IPS DF 19.7 (cell line): ENCODE measurements at regions not wholly inside any gene's neighbourhood (a gene's known extent, or its start where the extent isn't known, plus 50 kb on each side); places are given as distances from the start of the nearest gene placed in this dataset.
"Not testable (repeated sequence)": the region's sequence is repeated elsewhere in the genome, so short reads cannot be mapped to it uniquely, and the experiment has no call there.

Experiments
- DNase-seq: peaks from one replicate; pipeline ENCODE4 v3.0.0-alpha.2; 2013; ENCODE audit warnings: low read depth, low spot score

DNA sequence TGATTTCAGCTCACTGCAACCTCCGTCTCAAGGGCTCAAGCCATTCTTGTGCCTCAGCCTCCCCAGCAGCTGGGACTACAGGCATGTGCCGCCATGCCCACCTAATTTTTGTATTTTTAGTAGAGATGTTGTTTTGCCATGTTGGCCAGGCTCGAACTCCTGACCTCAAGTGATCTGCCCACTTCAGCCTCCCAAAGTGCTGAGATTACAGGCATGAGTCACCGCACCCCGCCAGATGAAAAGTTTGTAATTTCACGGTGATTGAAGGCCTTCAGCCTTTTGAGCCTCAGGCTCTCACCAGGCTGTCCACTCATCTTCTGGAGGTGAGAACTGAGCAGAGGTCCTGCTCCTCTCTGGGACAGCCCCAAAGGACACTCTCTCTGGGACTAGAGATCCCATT, 103.2 kb downstream of the HIF1AN start:
- not testable (repeated sequence) for DNase-seq

DNA sequence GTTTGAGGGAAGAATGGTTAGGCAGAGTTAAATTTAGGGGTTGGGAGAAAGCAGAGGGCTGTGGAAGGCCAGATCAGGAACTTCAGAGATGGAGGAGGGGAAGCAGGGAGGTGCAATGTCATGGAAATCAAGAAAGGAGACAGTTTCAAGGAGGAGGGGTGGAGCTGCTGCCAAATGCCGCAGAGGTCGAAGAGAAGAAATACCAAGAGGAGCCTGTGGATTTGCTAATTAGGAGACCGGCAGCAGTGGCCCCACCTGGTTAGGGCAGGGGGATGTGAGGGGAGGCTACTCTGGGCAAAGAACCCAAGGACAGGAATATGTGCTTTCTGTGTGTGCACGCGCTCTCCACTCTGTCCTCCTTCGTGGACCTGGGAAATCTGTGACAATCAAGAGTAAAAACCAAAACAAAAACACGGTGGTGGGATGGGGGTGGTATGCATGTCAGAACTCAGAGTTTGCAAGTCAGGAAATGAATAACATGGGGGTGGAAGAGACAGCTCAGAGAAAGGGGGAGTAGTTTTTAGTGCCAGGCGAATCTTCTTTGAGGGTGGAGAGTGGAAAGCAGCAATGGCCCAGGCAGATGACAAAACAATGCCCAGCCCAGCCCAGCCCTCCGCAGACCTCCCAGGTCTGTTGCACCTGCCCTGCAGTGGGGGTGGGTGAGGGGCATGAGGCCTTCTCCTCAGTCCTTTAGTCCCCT, 102.9 kb upstream of the PAX2 start:
- peak; percentile 54 for DNase-seq

DNA sequence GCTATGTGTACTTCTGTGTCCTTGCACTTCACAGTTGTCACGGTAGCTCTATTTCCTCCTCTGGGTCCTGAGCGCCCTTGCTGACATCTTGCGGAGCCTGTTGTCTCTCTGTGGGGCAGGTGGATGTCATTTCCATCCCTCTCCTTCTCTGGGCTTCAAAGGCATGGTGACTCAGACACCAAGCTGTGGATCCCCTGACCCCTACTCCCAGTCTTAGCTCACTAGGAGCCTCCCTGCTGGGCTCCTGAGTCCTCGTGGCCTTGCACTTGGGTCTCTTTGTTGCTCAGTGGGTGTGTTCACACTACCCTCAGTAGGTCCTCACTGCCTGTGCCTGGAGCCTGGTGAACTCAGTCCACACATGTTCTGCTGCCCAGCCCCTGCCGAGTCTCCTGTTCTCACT, 100.3 kb upstream of the PAX2 start:
- DNase-seq: no peak

DNA sequence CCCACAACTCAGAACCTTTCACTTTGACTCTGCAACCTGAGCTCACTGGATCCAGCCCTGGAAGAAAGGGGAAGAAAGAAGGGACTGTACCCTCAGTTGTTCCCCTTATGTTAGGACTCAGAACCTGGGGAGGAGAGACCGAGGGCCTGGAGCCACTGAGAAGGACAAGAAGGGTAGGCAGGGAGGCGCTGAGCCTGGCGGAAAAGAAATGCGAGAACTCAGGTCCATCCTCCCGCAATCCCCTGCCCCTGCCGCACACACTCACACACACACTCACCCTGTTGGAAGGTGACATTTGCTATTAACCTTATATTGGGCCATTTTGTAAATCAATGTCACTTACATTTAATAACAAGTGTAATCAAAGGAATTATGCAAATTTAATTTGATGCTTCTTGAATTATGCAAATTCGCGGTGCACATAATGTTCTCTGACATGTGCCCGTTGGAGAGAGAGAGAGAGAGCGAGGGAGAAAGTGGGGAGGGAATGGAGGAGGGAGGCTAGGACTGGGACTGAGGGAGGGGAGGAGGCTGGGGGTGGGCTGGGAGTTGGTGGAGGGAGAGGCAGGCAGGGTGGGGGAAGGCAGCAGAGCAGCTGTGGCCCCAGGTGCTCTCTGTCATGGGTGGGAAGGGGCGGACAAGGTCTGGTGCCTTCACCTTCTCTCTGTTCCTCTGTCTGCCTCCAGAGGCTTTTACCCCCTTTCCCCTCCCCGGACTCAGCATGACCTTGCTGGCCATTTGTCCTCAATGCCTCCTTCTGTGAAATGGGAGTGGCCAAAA, 99.6 kb upstream of the PAX2 start:
- no peak for DNase-seq

DNA sequence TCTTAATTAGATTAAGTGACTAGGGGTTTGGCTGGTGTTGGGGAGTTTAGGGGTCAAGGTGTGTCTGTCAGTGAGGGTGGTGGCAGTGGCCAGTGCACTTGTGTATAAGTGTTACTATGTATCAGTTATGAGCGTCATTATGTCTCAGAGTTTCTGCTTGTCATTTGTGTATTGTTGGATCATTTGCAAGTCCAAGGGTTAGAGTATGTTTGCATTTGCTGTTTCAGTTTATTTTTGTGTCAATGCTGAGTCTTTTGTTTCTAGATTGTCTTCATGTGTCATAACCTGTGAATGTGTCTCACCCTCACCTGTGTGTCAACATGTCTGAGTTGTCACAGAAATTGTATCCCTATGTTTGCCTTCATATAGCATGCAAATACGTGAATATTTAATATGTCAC, 97.5 kb upstream of the PAX2 start:
- no peak for DNase-seq

DNA sequence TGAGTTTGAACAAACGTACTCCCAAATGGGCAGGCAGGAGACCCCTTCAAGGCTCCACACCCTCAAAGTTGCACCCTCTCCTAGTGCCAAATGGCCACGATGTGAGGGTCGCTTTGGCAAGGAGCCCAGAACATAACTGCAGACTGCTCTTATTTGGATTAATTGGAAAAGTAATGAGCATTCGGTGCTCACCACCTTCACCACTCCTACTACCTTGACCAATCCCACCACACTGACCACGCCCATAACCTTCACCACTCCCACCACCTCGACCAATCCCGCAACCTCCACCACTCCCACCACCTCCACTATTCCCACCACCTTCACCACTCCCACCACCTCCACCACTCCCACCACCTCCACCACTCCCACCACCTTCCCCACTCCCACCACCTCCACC, 94.7 kb upstream of the PAX2 start:
- no peak for DNase-seq

DNA sequence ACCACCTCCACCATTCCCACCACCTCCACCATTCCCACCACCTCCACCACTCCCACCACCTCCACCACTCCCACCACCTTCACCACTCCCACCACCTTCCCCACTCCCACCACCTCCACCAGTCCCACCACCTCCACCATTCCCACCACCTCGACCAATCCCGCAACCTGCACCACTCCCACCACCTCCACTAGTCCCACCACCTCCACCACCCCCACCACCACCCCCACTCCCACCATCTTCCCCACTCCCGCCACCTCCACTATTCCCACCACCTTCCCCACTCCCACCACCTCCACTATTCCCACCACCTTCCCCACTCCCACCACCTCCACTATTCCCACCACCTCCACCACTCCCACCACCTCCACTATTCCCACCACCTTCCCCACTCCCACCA, 94.3 kb upstream of the PAX2 start:
- not testable (repeated sequence) for DNase-seq

DNA sequence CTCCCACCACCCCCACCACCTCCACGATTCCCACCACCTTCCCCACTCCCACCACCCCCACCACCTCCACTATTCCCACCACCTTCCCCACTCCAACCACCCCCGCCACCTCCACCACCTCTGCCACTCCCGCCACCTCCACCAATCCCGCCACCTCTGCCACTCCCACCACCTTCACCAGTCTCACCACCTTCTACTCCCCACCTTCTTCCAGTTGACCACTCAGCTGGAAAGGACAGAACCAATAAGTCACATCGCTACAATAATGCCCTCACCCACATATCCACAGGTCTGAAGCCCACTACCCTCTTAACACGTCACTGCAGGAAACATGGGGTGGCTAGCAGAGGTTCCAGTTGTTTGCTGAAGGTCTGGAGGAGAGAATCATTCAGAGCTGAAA, 93.5 kb upstream of the PAX2 start:
- no peak for DNase-seq

DNA sequence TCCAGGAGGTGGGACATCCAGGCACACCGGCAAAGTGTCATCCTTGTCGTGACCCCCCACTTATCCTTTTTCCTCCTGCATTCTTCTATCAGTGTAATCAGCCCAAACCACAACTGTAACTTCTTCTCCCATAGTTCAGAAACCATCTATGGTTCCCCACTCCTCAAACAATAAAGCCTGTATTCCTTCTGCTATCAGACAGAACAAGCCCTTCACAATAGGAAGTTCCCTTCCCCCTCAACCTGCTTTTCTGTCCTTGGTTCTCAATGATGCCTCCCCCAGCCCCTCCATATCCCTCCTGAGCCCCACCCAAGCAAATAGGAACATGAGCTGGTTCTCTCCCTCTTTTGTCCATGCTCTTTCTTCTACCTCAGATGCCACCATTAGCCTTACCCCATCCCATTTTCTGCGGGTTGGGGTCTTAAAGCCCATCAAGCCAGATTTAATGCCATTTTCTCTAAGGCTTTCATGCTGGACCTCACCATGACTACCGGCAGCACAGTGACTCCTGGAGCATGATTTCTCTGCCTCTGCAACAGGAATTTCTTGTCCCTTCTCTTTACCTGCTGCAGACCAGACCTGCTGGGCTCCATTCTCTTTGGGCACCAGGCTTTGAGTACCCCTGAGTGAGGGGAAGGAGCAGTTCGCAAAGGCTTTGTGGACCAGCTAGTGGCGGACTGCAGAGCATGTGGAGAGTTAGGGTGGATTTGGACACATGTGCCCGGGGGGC, 92.8 kb upstream of the PAX2 start:
- no peak for DNase-seq

DNA sequence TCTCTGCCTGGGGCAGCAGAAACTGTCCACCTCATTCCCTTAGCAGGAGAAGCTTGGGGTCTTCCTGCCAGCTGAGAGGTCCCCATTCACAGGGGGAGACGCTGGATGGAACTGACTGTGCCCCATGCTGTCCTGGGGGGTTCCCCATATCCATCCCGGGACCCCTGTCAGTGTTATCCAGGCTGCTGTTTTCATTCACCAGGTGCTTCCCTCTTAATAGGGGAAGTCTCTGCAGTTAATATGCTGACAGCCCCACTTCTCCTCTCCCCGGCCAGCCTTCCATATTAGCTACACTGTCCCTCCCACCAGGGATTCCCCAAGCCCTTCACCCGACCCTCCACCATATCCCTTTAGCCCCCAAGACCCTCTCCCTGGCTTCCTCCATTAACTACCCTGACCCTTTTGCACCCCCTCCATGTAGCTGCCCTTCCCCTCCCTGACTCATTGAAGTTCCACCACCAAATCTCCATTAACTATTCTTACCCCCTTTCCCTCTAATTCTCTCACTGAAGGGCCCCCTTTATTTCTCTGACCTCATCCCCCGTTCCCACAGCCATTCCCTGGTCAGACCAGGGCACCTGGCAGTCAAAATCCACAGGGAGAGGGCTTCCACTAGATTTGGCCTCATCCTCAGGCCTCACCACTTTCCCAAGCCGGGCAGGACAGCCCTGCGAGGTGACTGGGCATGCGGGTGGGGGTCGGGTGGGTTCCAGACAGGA, 92.0 kb upstream of the PAX2 start:
- DNase-seq: no peak

DNA sequence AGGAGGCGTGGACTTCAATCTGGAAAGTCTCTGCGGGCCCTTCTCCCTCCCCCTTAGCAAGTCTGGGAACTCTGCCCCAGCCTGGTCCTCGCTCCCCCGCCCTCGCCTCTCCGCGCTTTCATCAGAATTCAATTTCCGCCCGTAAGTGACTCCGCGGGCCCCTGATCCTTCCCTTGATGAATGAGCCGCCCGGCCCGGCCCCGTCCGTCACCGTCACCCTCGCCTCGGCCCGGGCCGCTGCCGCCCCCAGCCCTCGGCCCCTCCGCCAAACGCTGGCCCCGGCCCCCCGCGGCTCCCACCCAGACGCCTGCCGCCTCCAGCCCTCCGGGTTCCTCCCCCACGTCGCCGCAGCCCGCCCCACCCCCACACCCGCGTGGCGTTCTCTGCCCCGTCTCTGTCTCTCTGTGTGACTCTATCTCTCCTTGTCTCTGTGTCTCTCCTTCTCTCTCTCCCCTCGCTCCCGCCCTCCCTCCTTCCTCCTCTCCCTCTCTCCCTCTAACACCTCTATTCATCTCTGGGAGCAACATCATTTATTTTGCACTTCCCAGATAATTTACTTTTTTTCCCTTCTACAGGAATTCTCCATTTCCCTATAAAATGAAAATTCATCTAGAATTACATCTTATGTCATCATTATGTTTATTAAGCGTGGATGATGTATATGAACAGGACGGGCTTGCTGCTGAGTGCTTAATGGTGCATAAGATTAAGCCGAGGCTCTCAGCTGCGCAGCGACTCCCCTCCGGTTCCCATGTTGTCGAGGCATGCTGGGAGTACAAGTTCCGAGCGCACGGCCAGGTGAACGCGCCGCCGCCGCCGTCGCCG, 91.2 kb upstream of the PAX2 start:
- no peak for DNase-seq

DNA sequence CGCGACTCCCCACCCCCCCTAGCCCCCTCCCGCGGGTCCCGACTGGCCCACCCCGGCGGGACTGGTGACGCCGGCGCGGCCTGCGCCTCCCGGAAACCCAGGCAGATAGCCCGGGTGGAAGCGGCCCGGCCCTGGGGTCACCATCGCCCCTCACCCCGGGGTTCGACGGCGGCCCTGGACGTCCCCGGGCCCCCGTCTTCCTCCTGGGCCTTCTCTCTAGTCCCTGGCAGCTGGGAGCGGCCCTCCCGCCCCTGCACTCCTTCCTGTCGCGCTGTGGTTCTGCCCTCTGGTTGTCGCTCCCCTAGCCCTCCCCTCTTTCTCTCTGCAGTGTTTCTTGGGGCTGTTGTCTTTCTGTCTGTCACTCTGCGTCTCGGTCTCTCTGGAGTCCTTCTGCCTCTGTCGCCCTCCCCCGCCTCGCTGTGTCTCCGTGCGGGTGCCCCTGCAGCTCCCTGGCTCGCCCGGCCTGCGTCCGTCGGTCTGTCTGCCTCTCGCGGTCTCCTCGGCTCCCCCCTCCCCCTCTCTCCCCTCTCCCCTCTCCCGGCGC, 90.5 kb upstream of the PAX2 start:
- DNase-seq: no peak

DNA sequence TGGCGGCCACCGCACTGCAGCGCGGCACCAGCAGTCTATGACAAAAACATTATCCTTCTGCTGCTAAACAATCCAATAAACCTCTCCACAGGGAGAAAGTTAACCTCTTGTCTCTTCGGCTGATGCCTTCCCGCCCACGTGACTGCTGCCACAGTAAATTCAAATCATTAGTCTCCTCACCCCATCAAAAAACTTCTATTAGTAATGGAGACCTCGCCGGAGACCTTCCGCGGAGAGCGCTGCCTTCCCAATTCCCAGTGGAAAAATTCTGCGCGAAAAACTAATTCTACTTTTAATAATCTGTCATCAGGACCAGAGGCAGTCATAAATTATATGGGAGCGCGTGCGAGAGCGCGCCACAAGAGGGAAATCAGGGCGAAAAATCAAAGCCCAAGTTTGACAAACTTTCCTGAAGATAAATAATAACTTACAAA, 90.0 kb upstream of the PAX2 start:
- DNase-seq: no peak

DNA sequence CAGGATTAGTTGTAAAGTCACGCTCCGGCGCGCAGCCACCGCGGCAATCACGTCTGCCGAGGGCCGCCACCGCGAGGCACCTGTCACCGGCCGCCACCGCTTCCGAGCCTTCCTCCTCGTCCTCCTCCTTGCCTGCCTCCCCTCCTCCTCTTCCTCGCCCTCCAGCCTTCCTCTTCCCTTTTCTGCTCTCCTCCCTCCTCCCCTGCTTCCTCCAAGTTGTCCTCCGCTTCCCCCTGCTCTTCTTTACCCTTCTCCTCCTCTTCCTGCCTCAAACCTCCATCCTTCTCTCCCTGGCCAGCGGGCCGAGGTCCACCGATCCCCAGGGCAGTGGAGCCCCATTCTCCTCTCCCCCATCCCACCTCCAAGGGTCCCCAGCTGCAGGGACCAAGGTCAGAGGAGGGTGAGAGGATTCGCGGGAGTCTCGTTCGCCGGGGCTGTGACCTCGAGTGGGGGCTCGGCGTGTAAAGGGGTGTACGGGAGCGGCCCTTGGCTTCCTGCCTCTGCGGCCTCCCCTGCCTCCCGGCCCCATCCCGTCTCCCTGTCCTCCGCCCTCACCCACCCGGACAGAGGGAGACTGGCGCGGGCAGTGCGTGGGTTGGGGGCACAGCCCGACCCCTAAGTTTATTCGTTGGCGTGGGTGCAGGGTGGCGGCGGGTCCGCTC, 89.5 kb upstream of the PAX2 start:
- no peak for DNase-seq

DNA sequence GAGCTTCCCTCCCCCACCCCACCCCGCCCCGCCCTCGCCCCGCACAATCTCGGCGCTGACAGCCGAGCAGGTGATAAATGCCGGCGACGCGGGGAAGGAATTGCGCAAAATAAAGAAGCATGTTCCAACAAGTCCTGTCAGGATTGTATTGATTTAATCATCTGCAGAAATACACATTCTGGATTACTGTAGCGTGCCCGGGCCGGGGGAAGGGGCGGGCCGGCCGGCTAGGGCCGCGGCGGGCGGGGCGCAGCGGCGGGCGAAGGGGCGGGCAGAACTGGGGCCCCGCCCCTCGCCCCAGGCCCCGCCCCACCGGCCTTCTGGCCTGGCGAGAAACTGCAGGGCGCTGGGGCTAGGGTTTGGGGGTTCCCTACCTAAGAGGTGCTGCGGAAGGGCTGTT, 88.9 kb upstream of the PAX2 start:
- DNase-seq: no peak

DNA sequence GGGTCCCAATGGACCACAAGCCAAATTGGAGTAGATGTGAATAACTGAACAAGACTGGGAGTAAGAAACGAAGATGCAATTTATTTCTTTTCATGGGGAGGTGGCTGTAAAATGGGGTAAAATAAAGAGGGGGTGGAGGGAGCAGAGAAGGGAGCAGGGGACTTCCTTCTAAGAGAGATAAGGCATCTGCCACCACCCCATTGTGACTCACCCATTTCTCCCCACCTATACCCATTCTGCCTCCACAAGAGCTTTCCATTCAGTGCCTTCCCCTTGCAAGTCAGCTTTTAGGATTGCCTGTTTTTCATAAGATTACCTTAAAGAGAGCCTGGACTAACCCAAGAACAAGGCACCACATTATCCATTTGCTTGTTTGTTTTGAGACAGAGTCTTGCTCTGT, 87.1 kb upstream of the PAX2 start:
- no peak for DNase-seq

DNA sequence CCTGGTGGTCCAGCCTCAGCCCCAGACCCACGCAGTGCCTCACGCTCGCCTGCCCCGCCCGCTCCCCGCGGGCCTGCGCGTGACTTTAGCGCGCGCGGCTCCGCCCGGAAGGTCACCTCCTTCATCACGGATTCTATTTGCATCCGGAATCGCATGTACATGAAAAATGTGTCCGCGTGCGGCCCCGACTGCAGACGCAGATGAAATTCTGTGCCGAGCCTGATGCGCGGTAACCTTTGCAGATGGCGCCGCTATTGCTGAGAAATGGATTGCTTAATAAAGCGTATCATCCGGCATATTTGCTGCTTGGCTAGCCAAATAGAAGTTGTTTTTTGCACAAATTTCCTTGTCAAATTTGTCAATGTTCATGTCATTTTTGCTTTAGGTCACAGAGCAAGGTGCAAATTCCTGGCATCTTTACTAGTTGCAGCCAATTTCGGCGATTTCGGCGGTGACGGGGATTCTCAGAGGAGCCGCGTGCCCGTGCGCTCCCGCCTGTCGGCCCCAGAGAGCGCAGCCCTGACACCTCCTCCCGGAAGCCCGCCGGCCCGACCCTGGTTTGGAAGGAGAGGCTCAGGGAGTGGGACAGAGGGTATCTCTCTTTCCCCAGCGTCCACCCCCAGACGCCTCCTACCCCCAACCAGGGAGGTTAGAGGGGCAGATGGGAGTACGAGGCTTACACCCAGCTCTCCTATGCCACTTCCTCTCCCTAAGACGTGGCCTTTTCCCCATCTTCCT, 85.9 kb upstream of the PAX2 start:
- no peak for DNase-seq

DNA sequence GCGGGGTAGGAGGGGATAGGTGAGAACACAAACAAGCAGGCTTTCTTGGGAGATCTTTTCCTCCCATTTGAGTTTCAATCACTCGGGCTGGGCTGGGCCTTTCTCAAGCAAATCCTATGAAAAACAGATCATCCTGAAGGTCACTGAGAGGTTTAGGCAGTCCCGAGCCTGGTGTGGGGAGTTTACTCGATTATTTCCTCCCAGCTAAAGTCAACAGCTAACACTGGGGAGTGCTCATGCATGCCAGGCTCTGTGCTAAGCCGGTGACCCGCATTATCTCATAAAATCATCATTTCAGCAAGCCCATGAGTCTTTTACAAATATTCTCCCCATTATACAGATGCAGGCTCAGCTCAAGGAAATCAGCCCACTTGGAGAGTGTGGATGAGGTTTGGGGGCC, 85.0 kb upstream of the PAX2 start:
- DNase-seq: no peak

DNA sequence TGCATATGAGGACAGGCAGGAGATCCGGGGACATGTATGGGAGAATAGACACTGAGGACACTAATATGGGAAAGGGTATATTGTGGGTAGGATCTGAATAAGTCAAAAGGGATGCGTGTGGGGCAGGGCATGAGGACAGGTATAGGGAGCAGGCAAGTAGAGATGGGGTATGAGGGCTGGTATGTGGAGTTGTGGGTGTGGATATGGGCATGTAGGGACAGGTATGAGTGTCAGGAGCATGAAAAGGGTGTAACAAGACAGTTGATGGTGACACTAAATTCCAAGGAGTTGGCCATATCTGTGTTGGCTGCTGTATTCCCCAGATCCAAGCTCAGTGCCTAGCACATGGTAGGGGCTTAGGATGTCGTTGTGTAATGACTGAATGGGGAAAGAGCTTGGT, 84.4 kb upstream of the PAX2 start:
- no peak for DNase-seq

DNA sequence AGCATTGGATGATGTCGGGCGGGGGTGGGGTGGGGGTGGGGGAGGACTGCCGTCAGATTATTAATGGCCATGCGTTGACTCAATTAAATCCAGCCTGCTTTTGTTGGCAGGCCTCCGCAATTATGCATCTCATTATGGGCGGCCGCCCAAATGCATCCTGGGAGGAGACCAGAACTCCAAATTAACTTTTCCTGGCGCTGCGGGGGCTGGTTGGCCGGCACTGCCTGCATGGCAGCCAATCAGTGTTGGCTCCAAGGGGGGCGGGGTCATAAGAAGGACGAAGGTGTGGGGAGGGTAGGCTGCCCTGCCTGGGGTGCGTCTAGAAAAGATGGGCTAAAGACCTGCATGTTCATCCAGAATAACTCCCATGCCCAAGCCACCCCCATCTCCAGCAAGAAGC, 83.9 kb upstream of the PAX2 start:
- no peak for DNase-seq
